Astrocyte of the cerebellum (primary cell): ENCODE measurements at regions not wholly inside any gene's neighbourhood (a gene's known extent, or its start where the extent isn't known, plus 50 kb on each side); places are given as distances from the start of the nearest gene placed in this dataset.
A peak's percentile ranks its signal among the peaks of the same experiment; 100 is the strongest.
"Not testable (repeated sequence)": the region's sequence is repeated elsewhere in the genome, so short reads cannot be mapped to it uniquely, and the experiment has no call there.

Experiments
- DNase-seq: peaks from one replicate; pipeline ENCODE4 v3.0.0-alpha.2; 2011; ENCODE audit warnings: low read depth
- H3K4me3 ChIP-seq: 2 replicates; pipeline ENCODE4 v1.5.1; 2011; ENCODE audit warnings: mild to moderate bottlenecking, low read depth, low read length, moderate library complexity
- CTCF ChIP-seq: IDR thresholded peaks from 2 replicates; pipeline ENCODE4 v1.5.1; 2012; ENCODE audit warnings: low read length, low read depth, moderate library complexity, mild to moderate bottlenecking; ENCODE audit errors: missing control alignments
- in situ Hi-C: cut with HindIII; loops from 2 replicates; pipeline ENCODE4 v1.10.0; 2017; ENCODE audit warnings: low sequenced_read_pairs

DNA sequence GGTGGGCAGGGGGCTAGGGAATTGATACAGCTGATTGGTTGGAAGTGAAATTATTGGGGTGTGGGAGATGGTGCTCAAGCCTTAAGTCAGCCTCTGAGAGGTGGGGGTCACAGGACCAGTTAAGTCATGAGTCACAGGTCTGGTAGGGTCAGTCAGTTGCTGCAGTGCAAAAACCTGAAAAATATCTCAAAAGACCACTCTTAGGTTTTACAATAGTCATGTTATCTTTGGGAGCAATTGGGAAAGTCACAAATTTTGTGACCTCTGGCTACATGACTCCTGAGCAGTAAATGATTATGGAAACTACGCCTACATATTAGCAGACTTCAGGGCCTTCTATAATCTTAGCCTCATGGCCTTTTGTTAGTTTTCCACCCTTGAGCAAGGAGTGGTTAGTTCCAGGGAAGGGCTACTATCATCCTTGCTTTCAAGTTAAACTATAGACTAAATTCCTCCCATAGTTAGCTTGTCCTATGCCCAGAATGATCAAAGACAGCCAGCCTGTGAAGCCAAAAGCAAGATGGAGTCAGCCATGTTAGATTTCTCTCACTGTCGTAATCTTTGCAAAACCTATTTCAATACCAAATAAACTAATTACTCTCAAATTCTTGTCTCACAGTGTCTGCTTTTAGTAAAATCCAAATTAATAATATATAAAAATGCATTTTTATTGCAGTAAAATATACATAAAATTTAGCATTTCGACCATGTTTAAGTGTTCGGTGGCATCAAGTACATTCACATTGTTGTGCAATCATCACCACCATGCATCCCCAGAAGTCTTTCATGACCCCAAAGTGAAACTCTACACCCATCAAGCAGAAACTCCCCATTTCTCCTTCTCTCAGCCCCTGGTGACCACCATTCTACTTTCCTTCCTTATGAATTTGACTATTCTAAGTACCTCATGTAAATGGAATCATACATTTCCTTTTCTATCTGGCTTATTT lies 60.9 kb upstream of the CD2AP start:
- no peak overlapping the region for H3K4me3 ChIP-seq
- no peak for TF ChIP-seq CTCF
- DNase-seq: no peak
- in situ Hi-C loops: no loop called here

DNA sequence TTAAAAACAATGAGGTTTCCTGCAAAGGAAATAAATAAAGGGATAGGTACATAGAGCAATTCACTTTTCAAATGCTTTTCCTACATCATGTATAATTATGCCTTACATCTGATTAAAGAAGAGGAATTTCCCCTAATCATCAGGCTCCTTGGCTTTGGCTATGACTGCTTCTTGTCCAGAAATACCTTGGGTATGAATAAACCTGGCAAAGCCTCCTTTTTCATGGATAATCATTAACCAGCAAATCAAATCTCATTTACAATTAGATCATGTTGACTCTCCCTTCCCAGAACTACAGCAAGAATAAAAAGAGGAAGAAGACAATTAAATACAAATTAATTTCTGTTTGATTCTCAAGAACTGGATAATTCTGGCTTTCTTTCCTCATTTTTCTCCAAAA lies 58.0 kb upstream of the CD2AP start:
- in situ Hi-C loops: no loop called here
- H3K4me3 ChIP-seq: no peak overlapping the region
- peak; percentile 31 for DNase-seq

GRCh38 chr6:47420394-47421371 lies 56.9 kb upstream of the CD2AP start:
- in situ Hi-C loops: no loop called here

More for the DNA sequence above, 58.0 kb upstream of the CD2AP start:
- no peak for TF ChIP-seq CTCF

GRCh38 chr6:47423079-47423478 lies 54.5 kb upstream of the CD2AP start:
- H3K4me3 ChIP-seq: no peak overlapping the region
- no peak for DNase-seq
- in situ Hi-C loops: no loop called here
- no peak for TF ChIP-seq CTCF

More at GRCh38 chr6:47420394-47421371, 56.9 kb upstream of the CD2AP start:
- no peak overlapping the region for H3K4me3 ChIP-seq
- no peak for TF ChIP-seq CTCF
- DNase-seq: no peak

- no peak overlapping the region for H3K4me3 ChIP-seq
- TF ChIP-seq CTCF: no peak
- no peak for DNase-seq
- in situ Hi-C loops: no loop called here
Measured at GRCh38 chr6:47424436-47424836, 53.2 kb upstream of the CD2AP start.

DNA sequence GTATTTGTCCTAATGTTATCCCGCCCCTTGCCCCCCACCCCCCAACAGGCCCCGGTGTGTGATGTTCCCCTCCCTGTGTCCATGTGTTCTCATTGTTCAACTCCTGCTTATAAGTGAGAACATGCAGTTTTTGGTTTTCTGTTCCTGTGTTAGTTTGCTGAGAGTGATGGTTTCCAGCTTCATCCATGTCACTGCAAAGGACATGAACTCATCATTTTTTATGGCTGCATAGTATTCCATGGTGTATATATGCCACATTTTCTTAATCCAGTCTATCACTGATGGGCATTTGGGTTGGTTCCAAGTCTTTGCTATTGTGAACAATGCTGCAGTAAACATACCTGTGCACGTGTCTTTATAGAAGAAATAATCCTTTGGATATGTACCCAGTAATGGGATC lies 51.9 kb upstream of the CD2AP start:
- H3K4me3 ChIP-seq, DNase-seq, in situ Hi-C loops: not testable (repeated sequence)
